Lower lobe of right lung (tissue), 2 donors: ENCODE measurements at regions not wholly inside any gene's neighbourhood (a gene's known extent, or its start where the extent isn't known, plus 50 kb on each side); places are given as distances from the start of the nearest gene placed in this dataset.
A peak's percentile ranks its signal among the peaks of the same experiment; 100 is the strongest.

ENCODE experiments used
- ATAC-seq, 2 donors: fragments of 200-7000 bp; cut with Tn5 transposase; one replicate each; pipeline ENCODE4 v1.9.1; 2020 to 2022; ENCODE audit warnings: mild to moderate bottlenecking in 2 of 2, moderate library complexity in 2 of 2
- DNase-seq: peaks from one replicate; pipeline ENCODE4 v3.0.0-alpha.2; 2020
- H3K27ac ChIP-seq: fragments of 200-600 bp; one replicate; pipeline ENCODE4 v1.8.0; 2022
- H3K27me3 ChIP-seq: fragments of 200-600 bp; one replicate; pipeline ENCODE4 v1.8.0; 2022; ENCODE audit warnings: low read depth
- H3K36me3 ChIP-seq: fragments of 200-600 bp; one replicate; pipeline ENCODE4 v1.8.0; 2022; ENCODE audit warnings: mild to moderate bottlenecking
- H3K4me1 ChIP-seq: fragments of 200-600 bp; one replicate; pipeline ENCODE4 v1.8.0; 2022
- H3K4me3 ChIP-seq: fragments of 200-600 bp; one replicate; pipeline ENCODE4 v1.8.0; 2022; ENCODE audit warnings: mild to moderate bottlenecking
- H3K9me3 ChIP-seq: fragments of 200-600 bp; one replicate; pipeline ENCODE4 v1.8.0; 2022
- CTCF ChIP-seq: fragments of 200-600 bp; IDR thresholded peaks from one replicate; pipeline ENCODE4 v1.8.0; 2022; ENCODE audit warnings: antibody characterized with exemption, mild to moderate bottlenecking
- intact Hi-C: fragments of 100-400 bp; cut with DNase I; formaldehyde crosslinking; loops from one replicate; pipeline ENCODE4 v1.11.0; 2022
- donor health status: DM: no; HTN: yes; CAD: no; lungs with severe emphysema.

GRCh38 chr2:111701798-111702118, 182.2 kb downstream of the ANAPC1 start:
- TF ChIP-seq CTCF: no peak
- no peaks in the 10 kb centered on the region for H3K9me3 ChIP-seq
- no peak overlapping the region for H3K27ac ChIP-seq
- H3K27me3 ChIP-seq: no peaks in the 10 kb centered on the region
- H3K4me1 ChIP-seq: peaks cover 35% of the 10 kb centered on the region
- DNase-seq (no peak), ATAC-seq (no peak)
- no peaks in the 10 kb centered on the region for H3K36me3 ChIP-seq
- no peak overlapping the region for H3K4me3 ChIP-seq
- intact Hi-C loops: no loop called here

- intact Hi-C loops: no loop called here
- peak; percentile 62 for TF ChIP-seq CTCF
- no peak overlapping the region for H3K4me3 ChIP-seq
- peaks cover 35% of the 10 kb centered on the region for H3K4me1 ChIP-seq
- ATAC-seq (peak; percentile 61 to 64), DNase-seq (no peak)
- H3K9me3 ChIP-seq: no peaks in the 10 kb centered on the region
- H3K27me3 ChIP-seq: no peaks in the 10 kb centered on the region
- no peaks in the 10 kb centered on the region for H3K36me3 ChIP-seq
- H3K27ac ChIP-seq: no peak overlapping the region
Measured at GRCh38 chr2:111702119-111702803, 181.7 kb downstream of the ANAPC1 start.

- Histone ChIP-seq H3K36me3 (no peaks in the 10 kb centered on the region), H3K27me3 (no peaks in the 10 kb centered on the region), H3K4me3 (no peak overlapping the region), H3K4me1 (peaks cover 35% of the 10 kb centered on the region), H3K27ac (no peak overlapping the region), H3K9me3 (no peaks in the 10 kb centered on the region)
- DNase-seq (no peak), ATAC-seq (no peak)
- intact Hi-C loops: no loop called here
- no peak for TF ChIP-seq CTCF
Measured at GRCh38 chr2:111702804-111703196, 181.2 kb downstream of the ANAPC1 start.

- Histone ChIP-seq H3K4me1 (peaks cover 27% of the 10 kb centered on the region), H3K9me3 (no peaks in the 10 kb centered on the region), H3K27me3 (no peaks in the 10 kb centered on the region), H3K27ac (no peak overlapping the region), H3K36me3 (no peaks in the 10 kb centered on the region), H3K4me3 (no peak overlapping the region)
- DNase-seq: no peak
- TF ChIP-seq CTCF: no peak
- ATAC-seq: no peak
- intact Hi-C loops: no loop called here
Measured at GRCh38 chr2:111703759-111704158, 180.2 kb downstream of the ANAPC1 start.

- Histone ChIP-seq H3K4me1 (peaks cover 22% of the 10 kb centered on the region), H3K36me3 (no peaks in the 10 kb centered on the region), H3K9me3 (no peaks in the 10 kb centered on the region), H3K27me3 (no peaks in the 10 kb centered on the region), H3K4me3 (no peak overlapping the region), H3K27ac (no peak overlapping the region)
- intact Hi-C loops: no loop called here
- TF ChIP-seq CTCF: no peak
- ATAC-seq (no peak), DNase-seq (no peak)
Measured at GRCh38 chr2:111704246-111704645, 179.7 kb downstream of the ANAPC1 start.
